SK-N-MC (cell line): ENCODE measurements at regions not wholly inside any gene's neighbourhood (a gene's known extent, or its start where the extent isn't known, plus 50 kb on each side); places are given as distances from the start of the nearest gene placed in this dataset.

Source experiments
- EZH2 ChIP-seq: fragments of 200-600 bp; sonication (generic); IDR thresholded peaks from one replicate; pipeline ENCODE4 v1.6.1; 2017; ENCODE audit warnings: antibody characterized with exemption
- FOXP2 ChIP-seq: optimal IDR thresholded peaks from 2 replicates; pipeline ENCODE3; 2011; ENCODE audit warnings: mild to moderate bottlenecking, moderate library complexity; ENCODE audit not compliant: insufficient read depth; ENCODE audit errors: extremely low read length, control extremely low read depth
- POLR2AphosphoS5 ChIP-seq: IDR thresholded peaks from 2 replicates; pipeline ENCODE4 v1.6.1; 2012; ENCODE audit warnings: mild to moderate bottlenecking, low read depth, low read length, borderline replicate concordance

- no peak for TF ChIP-seq EZH2
- TF ChIP-seq POLR2AphosphoS5: no peak
- no peak for TF ChIP-seq FOXP2
These were observed 111.7 kb downstream of the HMX1 start for GRCh38 chr4:8759987-8760386.
